ENCODE measurements at regions not wholly inside any gene's neighbourhood (a gene's known extent, or its start where the extent isn't known, plus 50 kb on each side); places are given as distances from the start of the nearest gene placed in this dataset.

DNA sequence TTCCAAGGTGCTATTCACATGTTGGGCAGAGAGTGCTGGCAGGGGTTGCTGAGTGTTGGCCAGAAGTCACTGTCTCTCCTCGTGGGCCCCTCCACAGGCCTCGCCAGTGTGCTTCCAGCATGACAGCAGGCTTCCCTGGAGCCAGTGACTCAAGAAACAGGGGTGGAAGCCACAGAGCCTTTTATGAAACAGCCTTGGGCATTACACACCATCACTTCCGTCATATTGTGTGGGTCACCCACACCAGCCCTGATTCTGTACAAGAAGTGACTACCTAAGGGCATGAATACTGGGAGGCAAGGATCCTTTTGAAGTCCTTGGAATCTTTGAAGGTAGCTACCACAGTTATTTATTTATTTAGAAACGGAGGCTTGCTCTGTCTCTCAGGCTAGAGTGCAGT lies 177.6 kb upstream of the UBE3A start:
- TF ChIP-seq, protein P1, sequence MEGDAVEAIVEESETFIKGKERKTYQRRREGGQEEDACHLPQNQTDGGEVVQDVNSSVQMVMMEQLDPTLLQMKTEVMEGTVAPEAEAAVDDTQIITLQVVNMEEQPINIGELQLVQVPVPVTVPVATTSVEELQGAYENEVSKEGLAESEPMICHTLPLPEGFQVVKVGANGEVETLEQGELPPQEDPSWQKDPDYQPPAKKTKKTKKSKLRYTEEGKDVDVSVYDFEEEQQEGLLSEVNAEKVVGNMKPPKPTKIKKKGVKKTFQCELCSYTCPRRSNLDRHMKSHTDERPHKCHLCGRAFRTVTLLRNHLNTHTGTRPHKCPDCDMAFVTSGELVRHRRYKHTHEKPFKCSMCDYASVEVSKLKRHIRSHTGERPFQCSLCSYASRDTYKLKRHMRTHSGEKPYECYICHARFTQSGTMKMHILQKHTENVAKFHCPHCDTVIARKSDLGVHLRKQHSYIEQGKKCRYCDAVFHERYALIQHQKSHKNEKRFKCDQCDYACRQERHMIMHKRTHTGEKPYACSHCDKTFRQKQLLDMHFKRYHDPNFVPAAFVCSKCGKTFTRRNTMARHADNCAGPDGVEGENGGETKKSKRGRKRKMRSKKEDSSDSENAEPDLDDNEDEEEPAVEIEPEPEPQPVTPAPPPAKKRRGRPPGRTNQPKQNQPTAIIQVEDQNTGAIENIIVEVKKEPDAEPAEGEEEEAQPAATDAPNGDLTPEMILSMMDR (IDR thresholded peaks at IDR 0.05; ENCODE audit: low read depth, low read length), result no peak
- TF ChIP-seq EZH2phosphoT487 (IDR thresholded peaks at IDR 0.05; ENCODE audit: low read depth), result no peak

Measured in OCI-LY3 (cell line).